ENCODE measurements at regions not wholly inside any gene's neighbourhood (a gene's known extent, or its start where the extent isn't known, plus 50 kb on each side); places are given as distances from the start of the nearest gene placed in this dataset.

DNA sequence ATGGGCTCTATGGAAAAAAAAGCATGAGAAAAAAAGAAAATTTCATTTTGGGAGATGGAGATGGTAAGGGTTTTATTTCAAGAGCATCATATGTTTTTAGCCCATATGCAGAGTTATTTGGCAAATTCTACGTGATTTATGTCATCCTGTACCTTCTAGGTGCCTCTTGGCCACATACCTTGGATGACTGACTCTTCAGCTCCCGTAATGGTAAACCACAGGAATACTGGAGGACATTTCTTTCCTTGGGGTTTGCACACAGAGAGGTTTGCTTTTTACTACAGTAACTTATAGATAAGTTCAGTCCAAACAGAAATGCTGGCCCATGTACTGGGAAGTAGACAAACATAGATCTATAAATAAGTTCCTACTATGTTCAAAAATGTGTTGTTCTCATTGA is 132.2 kb downstream of the SH3BGRL2 start:
- no peak for DNase-seq

DNA sequence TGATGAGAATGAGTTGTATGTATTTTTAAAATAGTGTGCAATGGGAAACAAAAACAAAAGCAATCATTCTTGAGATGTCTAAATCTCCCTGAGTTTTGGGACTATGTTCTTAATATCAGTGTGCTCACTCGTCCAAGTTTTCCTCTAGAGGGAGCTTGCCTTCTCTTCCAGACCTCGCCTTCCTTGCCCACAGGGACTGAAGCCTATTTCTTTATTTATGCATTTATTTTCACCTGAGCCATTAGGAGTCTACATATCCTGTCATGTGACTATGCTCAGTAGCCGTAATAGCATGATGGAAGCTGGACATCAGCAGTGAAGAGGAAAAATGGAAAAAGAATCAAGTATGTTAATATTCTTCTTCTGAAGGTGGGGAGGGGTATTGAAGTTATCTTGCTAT is 131.2 kb downstream of the SH3BGRL2 start:
- DNase-seq, result no peak

DNA sequence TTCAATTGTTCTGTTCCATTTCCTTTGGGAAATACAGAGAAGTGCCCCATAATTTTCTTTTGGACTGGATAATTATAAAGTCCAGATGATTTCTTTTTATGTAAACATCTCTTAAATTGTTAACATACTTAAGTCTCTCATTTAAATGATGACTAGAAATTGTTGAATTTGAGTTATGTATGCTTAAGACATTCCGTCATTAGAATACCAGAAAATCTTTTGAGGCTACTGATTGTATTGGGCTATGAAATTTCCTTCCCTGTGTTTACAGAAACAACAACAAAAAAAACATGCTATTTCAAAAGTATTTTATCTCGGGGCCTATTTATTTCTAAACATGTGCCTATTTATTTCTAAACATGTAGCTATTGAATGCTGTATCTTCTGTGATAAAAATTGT is 125.4 kb downstream of the SH3BGRL2 start:
- DNase-seq, result no peak

DNA sequence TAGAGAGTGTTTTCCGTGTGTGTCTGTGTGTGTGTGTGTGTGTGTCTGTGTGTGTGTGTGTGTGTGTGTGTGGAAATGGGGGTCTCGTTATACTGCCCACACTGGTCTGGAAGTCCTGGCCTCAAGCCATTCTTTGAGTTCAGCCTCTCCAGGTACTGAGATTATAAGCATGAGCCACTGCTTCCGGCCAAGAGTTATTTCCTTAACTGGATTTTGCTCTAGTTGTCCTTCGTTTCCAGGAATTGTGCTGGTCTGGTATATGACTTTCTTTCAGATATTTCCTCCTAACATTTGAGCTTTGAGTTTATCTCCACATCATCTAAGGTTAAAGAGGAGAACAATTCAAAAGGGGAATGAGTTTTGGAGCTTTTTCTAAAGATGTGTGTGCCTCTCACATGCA is 124.8 kb downstream of the SH3BGRL2 start:
- DNase-seq, result no peak

Data from CD4-positive, alpha-beta T cell treated with Interleukin-6 for 4 hours (primary cell).